CD4-positive, alpha-beta T cell treated with Interleukin-2 at 100 ng/mL for 4 hours (primary cell): ENCODE measurements at regions not wholly inside any gene's neighbourhood (a gene's known extent, or its start where the extent isn't known, plus 50 kb on each side); places are given as distances from the start of the nearest gene placed in this dataset.

Experiments
- DNase-seq: peaks from one replicate; pipeline ENCODE4 v3.0.0-alpha.2; 2020; ENCODE audit warnings: low spot score

GRCh38 chr17:13302419-13302818 is 284.6 kb upstream of the ELAC2 start:
- DNase-seq: no peak

GRCh38 chr17:13297183-13297582 is 279.4 kb upstream of the ELAC2 start:
- no peak for DNase-seq

GRCh38 chr17:13293421-13293820 is 275.6 kb upstream of the ELAC2 start:
- DNase-seq: no peak

- no peak for DNase-seq
Observed at GRCh38 chr17:13292291-13292690, 274.5 kb upstream of the ELAC2 start.

DNA sequence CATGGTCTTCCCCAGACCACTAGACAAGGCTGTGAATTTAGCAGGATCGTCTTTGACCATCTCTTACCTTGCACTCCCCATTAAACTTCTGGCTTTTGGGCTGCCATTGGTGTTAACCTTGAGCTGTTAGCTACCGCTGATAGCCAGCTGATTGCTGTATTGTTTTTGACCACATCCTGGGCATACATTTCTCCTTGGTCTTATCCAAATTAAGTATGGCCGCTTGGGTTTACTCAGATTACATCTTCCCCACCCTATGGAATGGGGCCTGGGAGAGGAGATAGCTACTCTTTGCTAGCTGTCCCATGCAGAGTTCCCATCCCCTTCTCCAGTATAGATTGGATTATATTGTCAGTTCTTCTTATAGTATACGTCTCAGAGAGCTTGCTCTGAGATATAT is 270.4 kb upstream of the ELAC2 start:
- DNase-seq: no peak

DNA sequence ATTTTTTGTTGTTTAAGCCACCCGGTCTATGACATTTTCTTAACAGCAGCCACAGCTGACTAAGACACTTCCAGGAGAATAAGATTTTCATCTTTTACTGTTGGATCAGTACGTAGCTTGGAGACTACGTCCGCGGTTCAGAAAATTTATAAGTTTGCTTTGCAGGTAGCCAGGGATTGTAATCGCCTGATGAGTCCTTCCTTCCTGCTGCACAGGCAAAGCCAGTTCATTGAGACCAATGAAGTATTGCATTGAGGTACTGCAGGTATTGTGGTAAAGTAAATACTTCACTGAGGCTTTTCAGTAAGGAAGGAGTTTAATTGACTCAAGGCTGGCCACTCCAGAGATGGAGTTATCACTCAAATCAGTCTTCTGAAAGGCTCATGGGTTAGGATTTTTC is 269.4 kb upstream of the ELAC2 start:
- DNase-seq: no peak

DNA sequence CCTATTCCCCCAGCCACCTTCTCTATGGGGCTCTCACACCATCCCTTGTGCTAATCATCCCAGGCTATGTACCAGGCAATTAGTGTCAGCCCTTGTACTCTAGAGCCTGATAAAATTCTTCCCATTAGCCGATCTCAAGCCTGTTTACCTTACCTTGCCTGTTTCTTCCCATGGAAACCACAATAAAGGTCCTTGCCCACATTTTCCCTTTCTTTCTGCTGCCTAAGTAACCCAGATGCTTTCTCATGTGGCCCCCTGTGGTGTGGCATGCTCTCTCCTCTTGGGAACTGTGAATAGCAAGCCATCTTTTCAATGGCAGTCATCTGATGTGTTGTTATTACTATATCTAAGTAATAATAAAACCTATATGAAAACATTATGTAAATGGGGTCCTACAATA is 265.8 kb upstream of the ELAC2 start:
- no peak for DNase-seq

- DNase-seq: no peak
Observed at GRCh38 chr17:13281626-13282025, 263.8 kb upstream of the ELAC2 start.

DNA sequence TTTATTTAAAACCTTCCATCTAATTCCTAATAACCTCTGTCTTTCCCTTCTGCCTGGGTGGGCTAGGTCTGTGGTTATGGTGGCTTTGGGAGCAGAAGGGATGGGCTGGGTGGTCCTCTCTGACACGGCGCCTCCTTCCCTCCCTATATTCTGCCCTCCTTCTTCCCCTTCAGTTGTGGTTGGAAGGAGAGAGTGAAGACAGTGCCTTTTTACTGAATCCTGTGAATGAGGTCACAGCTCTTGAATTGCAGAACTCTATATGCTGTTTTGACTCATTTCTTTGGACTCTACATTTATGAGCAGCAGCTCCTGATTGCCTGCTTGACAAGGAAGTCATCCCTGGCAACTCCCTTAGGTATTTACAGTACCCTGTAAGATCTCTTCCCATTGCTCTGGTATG is 256.0 kb upstream of the ELAC2 start:
- DNase-seq: no peak

- no peak for DNase-seq
Observed at GRCh38 chr17:13272296-13272695, 254.5 kb upstream of the ELAC2 start.

DNA sequence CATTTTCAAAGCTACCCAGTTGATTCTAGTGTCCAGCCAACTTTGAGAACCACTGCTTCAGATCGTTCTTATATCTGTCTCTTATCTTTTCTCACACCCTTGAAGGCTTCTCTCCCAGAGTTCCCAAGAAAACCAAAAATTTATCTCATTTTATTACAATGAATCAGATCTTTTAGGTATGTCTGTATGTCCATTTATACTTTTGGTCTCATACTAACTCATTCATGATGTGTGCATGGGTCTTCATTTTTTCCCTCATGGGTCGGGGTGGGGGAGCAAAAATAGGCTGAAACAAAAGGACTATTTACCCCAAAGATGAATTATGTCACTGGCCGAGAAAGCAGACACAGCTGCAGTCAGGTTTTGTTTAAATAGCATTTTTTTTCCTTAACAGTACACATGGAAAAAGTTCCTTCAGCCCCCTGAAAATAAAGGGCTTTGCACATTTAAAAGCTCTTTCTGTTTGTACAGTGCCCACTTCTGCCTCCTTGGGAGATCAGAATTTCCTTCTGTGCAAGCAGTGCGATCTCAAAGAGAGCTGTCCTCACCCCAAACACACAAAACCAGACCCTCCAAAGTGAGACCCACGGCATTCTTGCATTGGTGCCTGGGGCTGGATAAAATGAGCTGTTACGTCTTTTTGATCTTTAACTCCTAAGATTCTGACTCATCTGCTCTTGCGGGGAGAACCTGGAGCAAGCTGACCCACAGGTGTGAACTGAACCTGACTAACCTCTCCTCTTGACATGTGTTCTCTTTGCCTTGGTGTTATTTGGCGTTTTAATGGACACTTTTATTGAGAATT is 251.2 kb upstream of the ELAC2 start:
- no peak for DNase-seq

DNA sequence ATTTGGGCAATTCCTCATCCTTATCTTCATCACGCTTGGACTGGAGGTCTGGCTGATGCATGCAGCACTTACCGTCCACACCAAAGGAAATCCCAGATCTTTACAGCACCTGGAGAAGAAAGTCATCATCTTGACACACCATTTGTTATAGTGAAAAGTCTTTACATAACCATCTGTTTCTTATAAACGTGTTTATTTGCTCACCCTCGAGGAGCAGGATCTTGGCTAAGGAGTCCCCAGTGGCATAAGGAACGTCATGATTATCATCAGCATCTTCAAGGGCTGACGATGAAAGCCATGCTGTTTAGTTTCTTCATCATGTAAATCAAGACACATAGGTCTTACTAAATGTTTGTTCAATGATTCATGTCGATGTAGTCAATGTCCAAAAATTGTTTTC is 248.8 kb upstream of the ELAC2 start:
- DNase-seq: no peak

DNA sequence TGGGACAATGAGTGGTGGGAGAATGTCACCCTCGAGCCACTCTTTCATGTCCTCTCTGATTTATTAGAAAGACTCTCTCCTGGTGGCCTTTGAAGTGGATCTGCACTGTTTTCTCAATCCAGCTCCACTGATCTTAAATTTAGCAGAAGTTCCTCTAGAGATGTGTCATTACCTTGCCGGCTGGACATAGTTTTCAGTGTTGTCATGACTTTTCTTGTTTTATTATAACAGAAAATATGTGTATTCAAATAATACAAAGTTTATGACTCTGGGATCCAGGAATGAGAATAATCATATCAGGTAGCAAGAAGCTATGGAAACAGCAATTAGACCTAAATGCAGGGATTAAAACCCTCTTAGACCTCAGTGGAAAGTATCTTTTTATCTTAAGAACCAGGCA is 247.5 kb upstream of the ELAC2 start:
- DNase-seq: no peak

GRCh38 chr17:13263746-13264145 is 245.9 kb upstream of the ELAC2 start:
- no peak for DNase-seq

DNA sequence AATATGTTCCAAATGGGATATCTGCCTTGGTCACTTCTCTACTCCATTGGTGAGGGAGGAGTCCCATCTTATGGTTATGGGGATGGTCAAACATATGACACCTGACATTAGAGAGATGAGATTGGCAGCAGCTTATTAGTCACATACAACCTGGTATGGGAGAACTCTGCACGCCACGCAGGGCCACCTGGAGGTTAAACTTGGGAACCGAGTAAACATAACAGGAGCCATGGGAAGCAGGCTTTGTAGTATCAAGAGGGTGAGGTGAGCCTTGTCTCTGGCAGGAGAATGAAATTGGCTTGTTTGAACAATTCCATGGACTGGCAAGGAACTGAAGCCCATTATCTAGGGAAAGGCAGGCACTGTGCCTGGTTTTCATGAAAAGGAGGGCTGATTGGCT is 238.7 kb upstream of the ELAC2 start:
- DNase-seq: no peak

- no peak for DNase-seq
Observed at GRCh38 chr17:13253733-13254410, 236.0 kb upstream of the ELAC2 start.

DNA sequence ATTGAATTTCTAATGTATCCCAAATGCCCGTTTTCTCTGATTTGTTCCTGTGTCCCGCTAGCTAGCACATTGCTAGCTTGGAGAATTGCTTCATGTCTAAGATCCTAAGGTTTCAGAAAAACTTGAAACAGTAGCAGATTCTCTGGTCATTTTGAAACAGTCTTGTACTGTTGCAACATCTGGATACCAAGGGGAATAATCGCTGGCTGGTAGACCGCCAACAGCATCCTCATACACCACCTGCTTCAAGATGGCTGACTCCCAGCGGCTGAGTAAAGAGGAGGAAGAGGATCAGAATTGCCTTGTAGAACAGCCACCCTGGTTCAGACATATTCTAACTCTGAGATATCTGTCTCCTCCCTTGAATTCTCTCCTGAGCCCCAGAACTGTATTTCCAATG is 226.7 kb upstream of the ELAC2 start:
- DNase-seq: no peak

- DNase-seq: no peak
Observed at GRCh38 chr17:13243585-13243984, 225.8 kb upstream of the ELAC2 start.

GRCh38 chr17:13240851-13241250 is 223.0 kb upstream of the ELAC2 start:
- DNase-seq: no peak

DNA sequence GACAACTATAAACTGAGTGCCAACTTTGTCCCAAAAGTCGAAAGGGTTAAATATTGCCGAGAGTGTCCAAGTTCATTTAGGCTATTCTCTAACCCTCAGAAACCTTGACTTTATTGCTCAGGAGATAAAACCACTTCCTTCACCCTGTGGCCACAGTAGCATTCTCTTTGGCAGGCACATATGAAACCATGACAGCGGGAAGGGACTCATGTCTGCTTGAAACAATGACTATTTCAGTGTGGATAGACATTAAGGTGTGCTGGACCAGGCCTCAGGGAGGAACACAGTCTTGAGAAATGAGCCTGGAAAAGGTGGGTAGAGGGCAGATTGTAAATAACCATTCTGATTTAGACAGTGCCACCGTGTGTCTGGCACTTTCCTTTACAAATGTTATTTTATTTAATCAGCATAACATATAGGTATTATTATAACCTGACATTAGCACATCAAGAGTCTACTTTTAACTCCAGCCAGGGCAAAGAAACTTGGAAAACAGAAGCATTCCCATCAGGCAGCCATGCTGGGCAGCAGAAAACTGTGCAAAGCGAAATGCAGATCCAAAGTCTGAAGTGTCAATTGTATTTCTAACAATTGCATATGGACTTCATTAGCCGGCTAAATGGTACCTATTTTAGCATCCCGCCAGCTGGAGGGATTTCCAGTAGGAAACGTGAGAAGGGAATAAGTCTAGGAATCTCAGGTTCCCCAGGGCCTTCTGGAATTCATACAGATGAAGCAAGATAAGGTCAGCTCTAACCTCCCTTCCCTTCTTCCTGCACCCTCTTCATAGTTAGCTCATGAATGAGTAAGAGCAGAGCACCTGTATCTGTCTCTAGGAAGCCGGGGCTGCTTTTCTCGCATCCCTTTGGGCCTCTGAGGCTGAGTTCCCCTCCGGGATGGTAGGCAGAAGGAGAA is 212.8 kb upstream of the ELAC2 start:
- no peak for DNase-seq

DNA sequence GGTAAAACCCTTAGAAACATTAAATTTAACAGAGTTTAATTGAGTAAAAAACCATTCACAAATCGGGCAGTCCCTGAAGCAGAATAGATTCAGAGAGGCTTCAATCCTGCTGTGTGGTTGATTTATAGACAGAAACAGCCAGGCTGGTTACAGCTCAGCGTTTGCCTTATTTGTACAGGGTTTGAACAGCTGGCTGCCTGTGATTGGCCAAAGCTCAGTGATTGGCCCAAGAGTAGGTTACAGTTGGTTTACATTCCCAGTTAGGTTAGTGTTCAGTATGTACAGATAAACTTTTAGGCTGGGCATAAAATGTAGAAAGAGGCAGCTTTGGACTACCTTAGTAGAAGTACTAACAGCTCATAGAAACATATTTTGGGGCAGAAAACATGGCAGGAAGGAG is 210.4 kb upstream of the ELAC2 start:
- no peak for DNase-seq

DNA sequence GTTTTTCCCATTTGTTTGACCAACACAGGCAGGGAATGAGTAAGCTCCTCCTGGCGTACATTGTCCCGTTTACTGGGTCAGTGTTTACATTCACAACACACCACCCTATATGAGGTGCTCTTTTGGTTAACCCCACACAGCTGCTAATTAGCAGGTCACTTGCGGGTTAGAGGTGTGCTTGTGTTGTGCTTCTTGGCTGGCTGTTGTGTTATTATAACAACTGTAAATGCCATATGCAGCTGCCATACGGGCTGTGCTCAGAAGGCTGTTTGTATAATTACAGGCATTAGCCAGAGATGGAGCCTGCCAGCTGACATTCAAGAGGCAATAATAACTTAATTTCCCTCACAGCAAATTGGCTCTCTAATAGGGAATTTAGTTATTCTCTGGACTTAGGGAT is 205.1 kb upstream of the ELAC2 start:
- no peak for DNase-seq

DNA sequence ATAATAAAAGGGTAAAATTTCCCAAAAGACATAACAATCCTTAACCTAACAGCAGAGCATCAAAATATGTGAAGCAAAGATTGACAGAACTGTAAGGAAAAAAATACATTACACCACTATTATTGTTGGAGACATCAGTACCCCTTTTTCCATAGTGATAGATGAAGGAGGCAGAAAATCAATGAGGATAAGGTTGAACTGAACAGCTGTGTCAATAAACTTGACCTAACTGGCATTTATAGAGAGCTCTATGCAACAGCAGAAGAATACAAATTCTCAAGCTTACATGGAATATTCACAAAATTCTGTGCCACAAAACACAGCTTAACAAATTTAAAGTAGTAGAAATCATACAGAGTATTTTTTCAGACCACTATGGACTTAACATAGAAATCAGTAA is 195.0 kb upstream of the ELAC2 start:
- DNase-seq: no peak
